ENCODE measurements at regions not wholly inside any gene's neighbourhood (a gene's known extent, or its start where the extent isn't known, plus 50 kb on each side); places are given as distances from the start of the nearest gene placed in this dataset.

DNA sequence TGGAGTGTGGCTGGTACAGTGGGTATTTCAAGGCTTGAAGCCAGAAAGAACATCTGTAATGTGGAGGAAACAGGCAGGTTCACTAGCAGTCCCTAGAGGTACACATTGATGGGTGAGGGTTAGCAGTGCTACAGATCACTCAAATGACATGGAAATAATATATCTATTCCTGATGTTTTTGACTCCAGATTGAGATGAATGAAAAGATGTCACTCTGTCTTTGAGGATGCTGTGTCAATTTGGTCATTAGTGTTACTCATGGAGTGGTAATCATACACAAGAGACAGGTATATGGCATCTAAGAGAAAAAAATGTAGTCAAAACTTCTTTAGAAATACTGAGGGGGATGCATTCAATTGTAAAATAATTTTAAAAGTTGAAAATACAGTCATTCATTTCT lies 135.1 kb downstream of the ZIC1 start:
- DNase-seq (no peak), ATAC-seq (no peak)
- H3K4me3 ChIP-seq = no peak overlapping the region
- TF ChIP-seq, protein P1, sequence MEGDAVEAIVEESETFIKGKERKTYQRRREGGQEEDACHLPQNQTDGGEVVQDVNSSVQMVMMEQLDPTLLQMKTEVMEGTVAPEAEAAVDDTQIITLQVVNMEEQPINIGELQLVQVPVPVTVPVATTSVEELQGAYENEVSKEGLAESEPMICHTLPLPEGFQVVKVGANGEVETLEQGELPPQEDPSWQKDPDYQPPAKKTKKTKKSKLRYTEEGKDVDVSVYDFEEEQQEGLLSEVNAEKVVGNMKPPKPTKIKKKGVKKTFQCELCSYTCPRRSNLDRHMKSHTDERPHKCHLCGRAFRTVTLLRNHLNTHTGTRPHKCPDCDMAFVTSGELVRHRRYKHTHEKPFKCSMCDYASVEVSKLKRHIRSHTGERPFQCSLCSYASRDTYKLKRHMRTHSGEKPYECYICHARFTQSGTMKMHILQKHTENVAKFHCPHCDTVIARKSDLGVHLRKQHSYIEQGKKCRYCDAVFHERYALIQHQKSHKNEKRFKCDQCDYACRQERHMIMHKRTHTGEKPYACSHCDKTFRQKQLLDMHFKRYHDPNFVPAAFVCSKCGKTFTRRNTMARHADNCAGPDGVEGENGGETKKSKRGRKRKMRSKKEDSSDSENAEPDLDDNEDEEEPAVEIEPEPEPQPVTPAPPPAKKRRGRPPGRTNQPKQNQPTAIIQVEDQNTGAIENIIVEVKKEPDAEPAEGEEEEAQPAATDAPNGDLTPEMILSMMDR (IDR thresholded peaks at IDR 0.05) = no peak
- no peak for TF ChIP-seq POLR2A (IDR thresholded peaks at IDR 0.05)
- H3K9me3 ChIP-seq = peaks cover 0 to 29% (median 12%) of the 10 kb centered on the region in 12 donors
- intact Hi-C loops (cut with DNase I) = no loop called here
- H3K36me3 ChIP-seq = no peaks in the 10 kb centered on the region
- no peak overlapping the region for H3K27ac ChIP-seq
- H3K27me3 ChIP-seq = no peaks in the 10 kb centered on the region
- H3K4me1 ChIP-seq = no peaks in the 10 kb centered on the region

DNA sequence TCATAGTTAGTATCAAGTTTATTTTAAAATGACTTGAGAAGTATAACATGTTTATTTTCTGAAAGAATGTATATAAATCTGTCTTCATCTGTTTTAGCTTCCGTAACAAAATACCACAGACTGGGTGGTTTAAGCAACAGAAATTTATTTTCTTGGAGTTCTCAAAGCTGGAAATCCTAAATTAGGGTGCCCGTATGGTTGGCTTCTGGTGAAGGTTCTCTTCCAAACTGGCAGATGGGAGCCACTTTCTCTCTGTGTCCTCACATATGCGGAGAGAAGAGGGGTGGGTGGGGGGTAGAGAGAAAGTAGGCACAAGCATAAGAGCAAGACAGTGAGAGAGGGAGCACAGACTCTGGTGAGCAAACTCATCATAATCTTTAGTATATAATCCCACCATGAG lies 142.3 kb downstream of the ZIC1 start:
- Histone ChIP-seq H3K4me1 (no peaks in the 10 kb centered on the region), H3K4me3 (no peak overlapping the region), H3K27me3 (no peaks in the 10 kb centered on the region), H3K36me3 (no peaks in the 10 kb centered on the region), H3K9me3 (peaks cover 0 to 6% (median 0%) of the 10 kb centered on the region in 12 donors), H3K27ac (no peak overlapping the region)
- 88 to 94% (median 93%) methylated on average over 3 of the region's 3 CpGs for WGBS, 4 donors
- DNase-seq (no peak), ATAC-seq (no peak)
- TF ChIP-seq, protein P1 (IDR thresholded peaks at IDR 0.05) = no peak
- TF ChIP-seq POLR2A (IDR thresholded peaks at IDR 0.05) = no peak
- intact Hi-C loops (cut with DNase I) = no loop called here

DNA sequence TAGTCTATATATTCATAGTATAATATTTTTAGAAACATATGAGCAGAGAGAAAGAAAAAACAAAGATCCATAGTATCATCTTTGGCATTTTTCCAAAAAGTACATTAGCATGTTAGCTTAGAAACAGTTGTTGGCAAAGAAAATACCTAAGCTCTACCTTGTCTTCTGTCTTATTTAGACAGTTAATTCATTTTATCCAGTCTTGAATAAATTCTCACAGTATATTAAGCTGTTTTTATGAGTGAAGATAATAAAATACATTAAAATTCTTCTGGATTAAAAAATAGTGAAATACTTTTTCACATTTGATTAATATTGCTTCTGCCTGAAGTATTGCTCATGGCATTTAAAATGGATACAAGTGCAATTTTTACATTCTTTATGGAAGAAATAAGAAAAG lies 145.2 kb downstream of the ZIC1 start:
- no peak for DNase-seq
- TF ChIP-seq POLR2A (IDR thresholded peaks at IDR 0.05) = no peak
- TF ChIP-seq, protein P1 (IDR thresholded peaks at IDR 0.05) = no peak
- Histone ChIP-seq H3K9me3 (peaks cover 0 to 3% (median 0%) of the 10 kb centered on the region in 12 donors), H3K36me3 (no peaks in the 10 kb centered on the region), H3K4me1 (no peaks in the 10 kb centered on the region), H3K27ac (no peak overlapping the region), H3K27me3 (no peaks in the 10 kb centered on the region), H3K4me3 (no peak overlapping the region)
- intact Hi-C loops (cut with DNase I) = no loop called here
- ATAC-seq = no peak

DNA sequence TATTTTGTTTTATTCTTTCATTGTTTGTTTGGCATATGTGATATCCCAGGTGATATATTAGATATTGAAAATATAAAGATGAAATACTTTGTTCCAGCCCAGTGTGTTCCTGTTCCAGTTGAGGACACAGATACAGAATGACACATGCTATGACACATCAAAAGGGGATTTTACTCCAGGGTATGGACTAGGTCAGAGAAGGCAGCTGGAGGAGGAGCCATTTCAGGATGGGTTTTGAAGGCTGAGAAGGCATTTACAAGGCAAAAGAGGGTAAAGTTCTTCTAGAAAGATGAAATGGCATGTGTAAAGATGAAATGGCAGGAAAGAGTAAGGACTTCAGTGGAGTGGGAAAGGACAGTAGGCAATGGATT lies 163.8 kb downstream of the ZIC1 start:
- Histone ChIP-seq H3K4me1 (no peaks in the 10 kb centered on the region), H3K36me3 (no peaks in the 10 kb centered on the region), H3K27me3 (no peaks in the 10 kb centered on the region), H3K9me3 (no peaks in the 10 kb centered on the region), H3K4me3 (no peak overlapping the region), H3K27ac (no peak overlapping the region)
- ATAC-seq (no peak), DNase-seq (no peak)
- intact Hi-C loops (cut with DNase I) = no loop called here
- TF ChIP-seq, protein P1 (IDR thresholded peaks at IDR 0.05) = no peak
- no peak for TF ChIP-seq POLR2A (IDR thresholded peaks at IDR 0.05)
